G401.6 (cell line): ENCODE measurements at regions not wholly inside any gene's neighbourhood (a gene's known extent, or its start where the extent isn't known, plus 50 kb on each side); places are given as distances from the start of the nearest gene placed in this dataset.

ENCODE experiments used
- FAIRE-seq: peaks from 2 replicates; lab custom pipeline; 2012; peaks lifted over from hg19 to GRCh38; lab: Jason Lieb, UNC

- no peak for FAIRE-seq
Measured at GRCh38 chr18:29196307-29196706, 1019.4 kb upstream of the CDH2 start.

- peak; percentile 63 for FAIRE-seq
Measured at GRCh38 chr18:29191263-29191662, 1014.3 kb upstream of the CDH2 start.

- no peak for FAIRE-seq
Measured at GRCh38 chr18:29188760-29189159, 1011.8 kb upstream of the CDH2 start.

GRCh38 chr18:29185801-29186200 is 1008.9 kb upstream of the CDH2 start:
- FAIRE-seq = no peak

GRCh38 chr18:29184654-29185053 is 1007.7 kb upstream of the CDH2 start:
- FAIRE-seq = no peak

GRCh38 chr18:29181151-29181901 is 1004.4 kb upstream of the CDH2 start:
- no peak for FAIRE-seq

GRCh38 chr18:29176681-29177080 is 999.8 kb upstream of the CDH2 start:
- peak; percentile 66 for FAIRE-seq

- no peak for FAIRE-seq
Measured at GRCh38 chr18:29174891-29175290, 998.0 kb upstream of the CDH2 start.

- no peak for FAIRE-seq
Measured at GRCh38 chr18:29172756-29173067, 995.8 kb upstream of the CDH2 start.

GRCh38 chr18:29171892-29172755 is 995.2 kb upstream of the CDH2 start:
- no peak for FAIRE-seq

- no peak for FAIRE-seq
Measured at GRCh38 chr18:29169599-29169998, 992.7 kb upstream of the CDH2 start.

GRCh38 chr18:29164993-29165599 is 988.2 kb upstream of the CDH2 start:
- peak; percentile 100 for FAIRE-seq

- FAIRE-seq = no peak
Measured at GRCh38 chr18:29164020-29164706, 987.2 kb upstream of the CDH2 start.

GRCh38 chr18:29163596-29163995 is 986.7 kb upstream of the CDH2 start:
- FAIRE-seq = no peak

GRCh38 chr18:29161429-29161828 is 984.5 kb upstream of the CDH2 start:
- FAIRE-seq = no peak

- FAIRE-seq = no peak
Measured at GRCh38 chr18:29160170-29160569, 983.2 kb upstream of the CDH2 start.

GRCh38 chr18:29157905-29158304 is 981.0 kb upstream of the CDH2 start:
- no peak for FAIRE-seq

GRCh38 chr18:29157057-29157780 is 980.3 kb upstream of the CDH2 start:
- FAIRE-seq = peak; percentile 95

- peak; percentile 66 for FAIRE-seq
Measured at GRCh38 chr18:29156531-29156930, 979.6 kb upstream of the CDH2 start.

- peak; percentile 99 for FAIRE-seq
Measured at GRCh38 chr18:29154758-29155725, 978.1 kb upstream of the CDH2 start.
